ENCODE measurements at regions not wholly inside any gene's neighbourhood (a gene's known extent, or its start where the extent isn't known, plus 50 kb on each side); places are given as distances from the start of the nearest gene placed in this dataset.

DNA sequence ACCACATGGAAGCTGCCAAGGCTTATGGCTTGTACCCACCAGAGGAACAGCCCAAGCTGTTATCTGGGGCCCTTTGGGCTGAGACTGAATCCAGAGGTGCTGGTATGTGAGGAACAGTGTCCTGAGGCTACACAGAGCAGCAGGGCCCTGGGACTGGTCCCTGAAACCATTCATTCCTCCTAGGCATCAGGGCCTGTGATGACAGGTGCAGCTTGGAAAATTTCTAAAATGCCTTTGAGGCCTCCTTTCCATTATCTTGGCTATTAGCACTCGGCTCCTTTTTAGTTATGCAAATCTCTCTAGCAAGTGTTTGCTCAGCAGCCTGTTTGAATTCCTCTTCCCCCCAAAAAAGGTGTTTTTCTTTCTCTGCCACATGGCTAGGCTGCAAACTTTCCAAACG, 1151.7 kb upstream of the LRRN3 start:
- DNase-seq (no peak), ATAC-seq (no peak)
- Histone ChIP-seq H3K27me3 (ENCODE audit: insufficient read depth in 3 of 3, low read length in 2 of 3) (no peaks in the 10 kb centered on the region), H3K4me1 (no peaks in the 10 kb centered on the region), H3K27ac (no peak overlapping the region), H3K36me3 (ENCODE audit: insufficient read depth in 1 of 2, low read depth in 1 of 2) (no peaks in the 10 kb centered on the region), H3K4me3 (no peak overlapping the region), H3K9me3 (no peaks in the 10 kb centered on the region)
- intact Hi-C loops (cut with DNase I): no loop called here
- 34 to 41% (median 34%) methylated on average over 2 of the region's 2 CpGs for WGBS, 3 donors
- TF ChIP-seq, protein P1, sequence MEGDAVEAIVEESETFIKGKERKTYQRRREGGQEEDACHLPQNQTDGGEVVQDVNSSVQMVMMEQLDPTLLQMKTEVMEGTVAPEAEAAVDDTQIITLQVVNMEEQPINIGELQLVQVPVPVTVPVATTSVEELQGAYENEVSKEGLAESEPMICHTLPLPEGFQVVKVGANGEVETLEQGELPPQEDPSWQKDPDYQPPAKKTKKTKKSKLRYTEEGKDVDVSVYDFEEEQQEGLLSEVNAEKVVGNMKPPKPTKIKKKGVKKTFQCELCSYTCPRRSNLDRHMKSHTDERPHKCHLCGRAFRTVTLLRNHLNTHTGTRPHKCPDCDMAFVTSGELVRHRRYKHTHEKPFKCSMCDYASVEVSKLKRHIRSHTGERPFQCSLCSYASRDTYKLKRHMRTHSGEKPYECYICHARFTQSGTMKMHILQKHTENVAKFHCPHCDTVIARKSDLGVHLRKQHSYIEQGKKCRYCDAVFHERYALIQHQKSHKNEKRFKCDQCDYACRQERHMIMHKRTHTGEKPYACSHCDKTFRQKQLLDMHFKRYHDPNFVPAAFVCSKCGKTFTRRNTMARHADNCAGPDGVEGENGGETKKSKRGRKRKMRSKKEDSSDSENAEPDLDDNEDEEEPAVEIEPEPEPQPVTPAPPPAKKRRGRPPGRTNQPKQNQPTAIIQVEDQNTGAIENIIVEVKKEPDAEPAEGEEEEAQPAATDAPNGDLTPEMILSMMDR (IDR thresholded peaks at IDR 0.05): no peak

DNA sequence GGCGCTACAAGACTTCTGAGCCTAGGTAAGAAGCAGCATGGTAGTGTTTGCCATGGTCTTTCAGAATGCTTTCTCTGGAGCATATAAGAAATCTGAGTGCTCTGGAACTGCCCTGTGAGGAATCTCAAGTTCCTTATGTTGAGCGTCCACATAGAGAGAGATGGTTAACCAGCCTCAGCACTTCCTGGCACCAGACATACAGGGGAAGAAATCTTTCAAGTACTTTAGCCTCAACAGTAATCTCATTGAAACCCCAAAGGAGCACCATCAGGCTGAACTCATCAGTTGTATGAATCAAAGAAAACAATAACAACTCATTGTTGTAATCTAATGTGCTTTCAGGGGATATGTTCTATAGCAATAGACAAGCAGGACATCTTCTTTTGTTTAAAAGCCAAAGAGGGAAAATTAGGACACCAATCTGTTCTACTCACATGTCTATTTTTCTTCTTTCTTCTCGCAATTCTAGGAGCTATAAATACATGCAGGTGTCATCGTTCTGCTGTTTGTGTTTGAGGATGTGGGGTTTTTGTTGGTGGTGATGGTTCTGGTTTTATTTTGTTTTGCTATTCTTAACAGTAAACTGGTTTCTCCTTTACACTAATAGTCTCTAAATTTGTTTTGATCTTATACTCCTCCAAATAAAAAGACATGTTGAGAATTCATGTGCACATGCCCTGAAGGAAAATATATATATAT, 1145.0 kb upstream of the LRRN3 start:
- intact Hi-C loops (cut with DNase I): no loop called here
- Histone ChIP-seq H3K4me3 (no peak overlapping the region), H3K9me3 (no peaks in the 10 kb centered on the region), H3K27ac (no peak overlapping the region), H3K4me1 (no peaks in the 10 kb centered on the region), H3K27me3 (ENCODE audit: insufficient read depth in 3 of 3, low read length in 2 of 3) (no peaks in the 10 kb centered on the region), H3K36me3 (ENCODE audit: insufficient read depth in 1 of 2, low read depth in 1 of 2) (no peaks in the 10 kb centered on the region)
- TF ChIP-seq, protein P1 (IDR thresholded peaks at IDR 0.05): no peak
- DNase-seq (no peak), ATAC-seq (no peak)
- 84 to 88% (median 86%) methylated on average over 4 of the region's 4 CpGs for WGBS, 3 donors

DNA sequence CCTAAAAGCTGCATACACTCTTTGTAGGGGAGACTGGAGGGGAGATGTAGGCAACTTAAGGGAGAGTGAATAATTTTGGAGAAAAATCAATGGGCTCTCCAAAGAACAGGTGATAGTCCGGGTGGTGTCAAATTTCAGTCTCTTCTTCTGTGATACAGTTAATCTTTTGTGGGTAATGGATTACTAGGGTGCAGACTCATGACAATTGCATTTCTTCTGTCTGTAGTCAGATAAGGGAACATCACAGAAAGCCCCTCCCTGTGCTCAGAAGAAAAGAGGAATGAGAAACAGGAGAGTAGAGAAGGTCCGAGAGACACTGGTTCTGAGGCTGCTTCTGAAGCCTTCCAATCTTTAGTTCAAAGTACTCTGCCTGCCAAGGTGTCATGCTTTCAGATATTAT, 1140.7 kb upstream of the LRRN3 start:
- no peak for DNase-seq

DNA sequence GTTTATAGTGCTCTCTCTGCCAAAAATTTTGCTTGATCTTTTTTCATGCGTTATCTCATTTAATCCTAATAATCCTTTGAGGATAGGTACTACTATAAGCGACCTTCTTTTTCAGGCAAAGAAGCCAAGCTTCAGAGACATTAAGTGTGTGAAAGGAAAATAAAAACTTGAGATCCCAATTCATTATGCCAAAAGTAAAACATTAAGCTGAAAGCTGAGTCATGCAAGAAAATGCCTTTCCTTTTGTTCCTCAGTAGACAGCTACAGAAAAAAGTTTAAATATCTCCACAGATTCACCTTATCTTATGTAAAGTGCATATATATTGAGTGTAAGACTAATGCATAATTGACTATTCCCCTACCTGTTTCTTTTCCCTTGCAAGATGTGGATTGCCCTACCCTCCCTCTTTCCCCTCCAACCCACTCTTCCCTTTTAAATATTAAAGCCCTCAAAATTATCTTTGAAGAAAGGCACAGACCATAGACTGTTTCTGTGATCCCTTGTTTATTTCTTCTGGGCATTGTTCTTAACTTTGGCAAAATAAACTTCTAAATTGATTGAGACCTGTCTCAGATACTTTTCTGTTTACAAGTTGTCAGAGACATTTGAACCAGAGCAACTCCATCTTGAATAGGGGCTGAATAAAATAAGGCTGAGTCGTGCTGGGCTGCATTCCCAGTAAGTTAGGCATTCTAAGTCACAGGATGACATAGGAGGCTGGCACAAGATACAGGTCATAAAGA, 1139.9 kb upstream of the LRRN3 start:
- Histone ChIP-seq H3K27me3 (ENCODE audit: insufficient read depth in 3 of 3, low read length in 2 of 3) (no peaks in the 10 kb centered on the region), H3K4me1 (no peaks in the 10 kb centered on the region), H3K27ac (no peak overlapping the region), H3K36me3 (ENCODE audit: insufficient read depth in 1 of 2, low read depth in 1 of 2) (no peaks in the 10 kb centered on the region), H3K9me3 (no peaks in the 10 kb centered on the region), H3K4me3 (no peak overlapping the region)
- TF ChIP-seq, protein P1 (IDR thresholded peaks at IDR 0.05): no peak
- WGBS, 3 donors: 42 to 55% (median 43%) methylated on average over 3 of the region's 3 CpGs
- DNase-seq: no peak
- intact Hi-C loops (cut with DNase I): no loop called here
- ATAC-seq: no peak

More for the DNA sequence above, 1140.7 kb upstream of the LRRN3 start:
- no peaks in the 10 kb centered on the region for H3K9me3 ChIP-seq
- 50 to 70% (median 50%) methylated on average over 2 of the region's 2 CpGs for WGBS, 3 donors
- H3K4me1 ChIP-seq: no peaks in the 10 kb centered on the region
- H3K27me3 ChIP-seq (ENCODE audit: insufficient read depth in 3 of 3, low read length in 2 of 3): no peaks in the 10 kb centered on the region
- ATAC-seq: no peak
- no peak overlapping the region for H3K27ac ChIP-seq
- intact Hi-C loops (cut with DNase I): no loop called here
- no peak overlapping the region for H3K4me3 ChIP-seq
- TF ChIP-seq, protein P1 (IDR thresholded peaks at IDR 0.05): no peak
- H3K36me3 ChIP-seq (ENCODE audit: insufficient read depth in 1 of 2, low read depth in 1 of 2): no peaks in the 10 kb centered on the region
